H9 (cell line): ENCODE measurements at regions not wholly inside any gene's neighbourhood (a gene's known extent, or its start where the extent isn't known, plus 50 kb on each side); places are given as distances from the start of the nearest gene placed in this dataset.

Experiments used
- DNase-seq: peaks from one replicate; pipeline ENCODE4 v3.0.0-alpha.2; 2017
- H2AFZ ChIP-seq: one replicate; pipeline ENCODE4 v1.6.1; 2013; ENCODE audit warnings: mild to moderate bottlenecking, low read length, control low read depth, moderate library complexity
- H2AK5ac ChIP-seq: 2 replicates; pipeline ENCODE4 v1.6.1; 2013; ENCODE audit warnings: low read length, control low read depth, mixed read lengths; ENCODE audit not compliant: insufficient read length
- H2BK120ac ChIP-seq: one replicate; pipeline ENCODE4 v1.6.1; 2013; ENCODE audit warnings: low read depth, mild to moderate bottlenecking, low read length, control low read depth, inconsistent platforms; ENCODE audit not compliant: poor library complexity, severe bottlenecking
- H2BK12ac ChIP-seq: 2 replicates; pipeline ENCODE4 v1.6.1; 2013; ENCODE audit warnings: low read length, control low read depth, mixed read lengths, low read depth; ENCODE audit not compliant: insufficient read length
- H2BK15ac ChIP-seq: 2 replicates; pipeline ENCODE4 v1.6.1; 2013; ENCODE audit warnings: low read depth, low read length, control low read depth
- H2BK20ac ChIP-seq: one replicate; pipeline ENCODE4 v1.6.1; 2013; ENCODE audit warnings: low read depth, mild to moderate bottlenecking, low read length, control low read depth, inconsistent platforms; ENCODE audit not compliant: poor library complexity, severe bottlenecking
- H2BK5ac ChIP-seq: 2 replicates; pipeline ENCODE4 v1.6.1; 2013; ENCODE audit warnings: low read length, control low read depth, mixed read lengths; ENCODE audit not compliant: insufficient read length
- H3K14ac ChIP-seq: 2 replicates; pipeline ENCODE4 v1.6.1; 2013; ENCODE audit warnings: low read length, control low read depth; ENCODE audit not compliant: insufficient read depth
- H3K18ac ChIP-seq: 2 replicates; pipeline ENCODE4 v1.6.1; 2013; ENCODE audit warnings: low read depth, mild to moderate bottlenecking, mixed read lengths, low read length, control low read depth; ENCODE audit not compliant: insufficient read length
- H3K23ac ChIP-seq: 2 replicates; pipeline ENCODE4 v1.6.1; 2013; ENCODE audit warnings: low read length, control low read depth, mixed read lengths, low read depth; ENCODE audit not compliant: insufficient read length
- H3K23me2 ChIP-seq: 2 replicates; pipeline ENCODE4 v1.6.1; 2013; ENCODE audit warnings: low read depth, mild to moderate bottlenecking, mixed read lengths, low read length, control low read depth; ENCODE audit not compliant: insufficient read length, poor library complexity, severe bottlenecking
- H3K27ac ChIP-seq: 2 replicates; pipeline ENCODE4 v1.5.1; 2013; ENCODE audit warnings: low read length, control low read depth, mixed read lengths, low read depth; ENCODE audit not compliant: insufficient read length
- H3K27me3 ChIP-seq: 2 replicates; pipeline ENCODE4 v1.6.1; 2013; ENCODE audit warnings: low read length, control low read depth, inconsistent platforms; ENCODE audit not compliant: insufficient read depth
- H3K4ac ChIP-seq: 2 replicates; pipeline ENCODE4 v1.6.1; 2013; ENCODE audit warnings: low read depth, mild to moderate bottlenecking, control low read depth, inconsistent platforms, low read length, moderate library complexity
- H3K4me1 ChIP-seq: 2 replicates; pipeline ENCODE4 v1.6.1; 2013; ENCODE audit warnings: low read length, control low read depth, inconsistent platforms; ENCODE audit not compliant: insufficient read depth
- H3K4me2 ChIP-seq: 2 replicates; pipeline ENCODE4 v1.6.1; 2013; ENCODE audit warnings: low read length, control low read depth, mixed read lengths; ENCODE audit not compliant: insufficient read length, insufficient read depth
- H3K56ac ChIP-seq: 2 replicates; pipeline ENCODE4 v1.6.1; 2013; ENCODE audit warnings: low read depth, mild to moderate bottlenecking, mixed read lengths, low read length, control low read depth; ENCODE audit not compliant: insufficient read length
- H3K79me1 ChIP-seq: 2 replicates; pipeline ENCODE4 v1.6.1; 2013; ENCODE audit warnings: low read depth, mild to moderate bottlenecking, moderate library complexity, low read length, control low read depth, inconsistent platforms; ENCODE audit not compliant: insufficient read depth, poor library complexity, severe bottlenecking
- H3K79me2 ChIP-seq: 2 replicates; pipeline ENCODE4 v1.6.1; 2013; ENCODE audit warnings: low read length, control low read depth, inconsistent platforms; ENCODE audit not compliant: insufficient read depth
- H3K9ac ChIP-seq: 2 replicates; pipeline ENCODE4 v1.6.1; 2013; ENCODE audit warnings: low read length, control low read depth, mixed read lengths; ENCODE audit not compliant: insufficient read length; ENCODE audit errors: extremely low read depth
- H3K9me3 ChIP-seq: one replicate; pipeline ENCODE4 v1.6.1; 2013; ENCODE audit warnings: low read depth, low read length, inconsistent platforms; ENCODE audit not compliant: control insufficient read depth
- H3T11ph ChIP-seq: one replicate; pipeline ENCODE4 v1.6.1; 2013; ENCODE audit warnings: mild to moderate bottlenecking, low read length, control low read depth, inconsistent platforms
- H4K20me1 ChIP-seq: one replicate; pipeline ENCODE4 v1.6.1; 2013; ENCODE audit not compliant: control insufficient read depth, insufficient read length, insufficient read depth
- H4K5ac ChIP-seq: 2 replicates; pipeline ENCODE4 v1.6.1; 2013; ENCODE audit warnings: low read depth, mild to moderate bottlenecking, mixed read lengths, low read length, control low read depth; ENCODE audit not compliant: insufficient read length
- H4K8ac ChIP-seq: replicated peaks from 2 replicates; pipeline ENCODE4 v1.6.1; 2013; ENCODE audit warnings: low read length, control low read depth, mixed read lengths, low read depth; ENCODE audit not compliant: insufficient read length
- H4K91ac ChIP-seq: 2 replicates; pipeline ENCODE4 v1.6.1; 2013; ENCODE audit warnings: low read depth, mild to moderate bottlenecking, moderate library complexity, mixed read lengths, low read length, control low read depth; ENCODE audit not compliant: insufficient read length
- H3K27ac Mint-ChIP-seq, 3 experiments: 2 replicates in 2 of 3; 3 replicates in 1 of 3; pipeline ENCODE4 v1.8.0; 2020 to 2021; ENCODE audit warnings: mixed read lengths in 3 of 3, mild to moderate bottlenecking in 1 of 3, moderate library complexity in 1 of 3
- H3K27me3 Mint-ChIP-seq: 2 replicates; pipeline ENCODE4 v1.8.0; 2021; ENCODE audit warnings: low read depth, mild to moderate bottlenecking, moderate library complexity, mixed read lengths
- H3K36me3 Mint-ChIP-seq, 3 experiments: 2 replicates in 2 of 3; 3 replicates in 1 of 3; pipeline ENCODE4 v1.8.0; 2020 to 2021; ENCODE audit warnings: low read depth in 3 of 3, mixed read lengths in 3 of 3; ENCODE audit not compliant: insufficient read depth in 1 of 3
- H3K4me1 Mint-ChIP-seq, 2 experiments: 2 replicates each; pipeline ENCODE4 v1.8.0; 2020; ENCODE audit warnings: mixed read lengths in 2 of 2
- H3K4me3 Mint-ChIP-seq, 2 experiments: 2 replicates in 1 of 2; 3 replicates in 1 of 2; pipeline ENCODE4 v1.8.0; 2020 to 2021; ENCODE audit warnings: mild to moderate bottlenecking in 2 of 2, mixed read lengths in 2 of 2, moderate library complexity in 1 of 2
- H3K9me3 Mint-ChIP-seq, 2 experiments: 2 replicates in 1 of 2; 3 replicates in 1 of 2; pipeline ENCODE4 v1.8.0; 2020; ENCODE audit warnings: mild to moderate bottlenecking in 2 of 2, mixed read lengths in 2 of 2, moderate library complexity in 1 of 2
- CTCF ChIP-seq: fragments of 200-600 bp; sonication (generic); conservative IDR thresholded peaks from 3 replicates; pipeline ENCODE4 v1.8.0; 2021; ENCODE audit warnings: antibody characterized with exemption, mild to moderate bottlenecking
- WGBS: extraction: QIAGEN DNeasy Blood & Tissue Kit; methylation state at CpG from one replicate; pipeline ENCODE4 v1.1.7; 2013; ENCODE audit warnings: missing lambda C conversion rate, low lambda C conversion rate, mixed read lengths; ENCODE audit not compliant: insufficient read length; ENCODE audit errors: extremely low coverage; 5-methylcytosine and 5-hydroxymethylcytosine counted together

GRCh38 chr12:13811061-13811460, 170.3 kb downstream of the GRIN2B start:
- no peak overlapping the region for H3K4me3 Mint-ChIP-seq
- WGBS = no CpG with 5 or more reads among the region's 3 CpGs
- no peak overlapping the region for H3K27ac ChIP-seq

More at GRCh38 chr12:13811061-13811460, 170.3 kb downstream of the GRIN2B start:
- Histone ChIP-seq H2BK12ac (no peak overlapping the region), H3K23me2 (no peaks in the 10 kb centered on the region), H3K9me3 (no peaks in the 10 kb centered on the region), H4K5ac (no peak overlapping the region), H3T11ph (no peak overlapping the region), H3K14ac (no peak overlapping the region), H3K56ac (no peak overlapping the region), H2BK120ac (no peak overlapping the region), H4K91ac (no peak overlapping the region), H3K23ac (no peak overlapping the region), H3K27me3 (no peaks in the 10 kb centered on the region; the same call in 1 of the 2 replicates), H3K9ac (no peak overlapping the region), H2BK5ac (no peak overlapping the region), H3K79me2 (no peaks in the 10 kb centered on the region), H2AFZ (no peak overlapping the region), H2BK15ac (no peak overlapping the region), H2AK5ac (no peak overlapping the region), H3K18ac (no peak overlapping the region), H3K79me1 (no peaks in the 10 kb centered on the region), H3K4me2 (no peak overlapping the region), H3K4ac (no peak overlapping the region), H4K8ac (no peak overlapping the region), H2BK20ac (no peak overlapping the region), H3K4me1 (no peaks in the 10 kb centered on the region), H4K20me1 (no peaks in the 10 kb centered on the region)
- no peaks in the 10 kb centered on the region for H3K9me3 Mint-ChIP-seq
- no peak for DNase-seq
- H3K27ac Mint-ChIP-seq = no peak overlapping the region
- H3K36me3 Mint-ChIP-seq = no peaks in the 10 kb centered on the region
- no peaks in the 10 kb centered on the region; the same call in 1 of the 2 replicates for H3K27me3 Mint-ChIP-seq
- no peak for TF ChIP-seq CTCF
- H3K4me1 Mint-ChIP-seq = no peaks in the 10 kb centered on the region; a peak in 1 of 4 replicates
